ENCODE measurements at regions not wholly inside any gene's neighbourhood (a gene's known extent, or its start where the extent isn't known, plus 50 kb on each side); places are given as distances from the start of the nearest gene placed in this dataset.

GRCh38 chr2:65501836-65502235 is 69.4 kb upstream of the SPRED2 start:
- CTCF ChIA-PET (ENCODE audit: low intra/inter-chr PET ratio, low total read pairs), result no interaction called here
- FAIRE-seq, result no peak
- no peak for ATAC-seq

More at GRCh38 chr2:65501836-65502235, 69.4 kb upstream of the SPRED2 start:
- BruUV-seq (replicated peaks), result no TSS peak
- POLR2A ChIA-PET, result no interaction called here
- Histone ChIP-seq H3K36me3 (replicated peaks in 1 of 2; ENCODE audit: control insufficient read depth in 1 of 2, insufficient read depth in 2 of 2, low read length in 2 of 2) (no peaks in the 10 kb centered on the region), H3K79me2 (ENCODE audit: insufficient read depth, low read length) (no peaks in the 10 kb centered on the region), H2AFZ (ENCODE audit: low read length) (no peak overlapping the region), H3K27ac (ENCODE audit: extremely low read length, insufficient read depth, low read length) (no peak overlapping the region), H4K20me1 (ENCODE audit: insufficient read depth, low read length) (no peaks in the 10 kb centered on the region), H3K9me3 (ENCODE audit: low read length) (no peaks in the 10 kb centered on the region), H3K4me3 (replicated peaks in 1 of 3; ENCODE audit: insufficient read depth in 1 of 3, low read depth in 2 of 3, low read length in 3 of 3) (no peak overlapping the region), H3K4me1 (ENCODE audit: insufficient read depth, low read length) (peaks cover 20% of the 10 kb centered on the region), H3K27me3 (ENCODE audit: control insufficient read depth in 1 of 2, insufficient read depth in 2 of 2, low read length in 2 of 2) (no peaks in the 10 kb centered on the region; a peak in 1 of 5 replicates), H3K9ac (ENCODE audit: insufficient read depth, low read depth, low read length) (no peak overlapping the region), H3K4me2 (ENCODE audit: low read depth, low read length) (no peak overlapping the region)
- intact Hi-C loops (cut with micrococcal nuclease; ENCODE audit: unreplicated experiment), result no loop called here
- no peak for TF ChIP-seq CSRNP1 (CRISPR knock-in tag; IDR thresholded peaks at IDR 0.05)
- no peak for TF ChIP-seq NR2F6 (IDR thresholded peaks at IDR 0.05)
- TF ChIP-seq NR2F6 (CRISPR knock-in tag; IDR thresholded peaks at IDR 0.05), result no peak
- no peak for TF ChIP-seq ARNT2 (CRISPR knock-in tag; IDR thresholded peaks at IDR 0.05; ENCODE audit: low read depth)
- no peak for TF ChIP-seq REPIN1 (CRISPR knock-in tag; IDR thresholded peaks at IDR 0.05; ENCODE audit: borderline replicate concordance, low read depth)
- TF ChIP-seq PREB (CRISPR knock-in tag; IDR thresholded peaks at IDR 0.05), result no peak
- no peak for TF ChIP-seq ZNF513 (CRISPR knock-in tag; conservative IDR thresholded peaks at IDR 0.05)
- TF ChIP-seq ZSCAN30 (CRISPR knock-in tag; IDR thresholded peaks at IDR 0.05), result no peak
- no peak for TF ChIP-seq NONO (IDR thresholded peaks at IDR 0.05)
- TF ChIP-seq NONO (CRISPR knock-in tag; conservative IDR thresholded peaks at IDR 0.05), result no peak
- TF ChIP-seq MAX (IDR thresholded peaks at IDR 0.05), result no peak
- TF ChIP-seq DNMT3B (CRISPR knock-in tag; conservative IDR thresholded peaks at IDR 0.05), result no peak
- TF ChIP-seq ZNF605 (CRISPR knock-in tag; IDR thresholded peaks at IDR 0.05), result no peak
- TF ChIP-seq ZFP36L1 (CRISPR knock-in tag; IDR thresholded peaks at IDR 0.05), result no peak
- TF ChIP-seq ZBTB38 (CRISPR knock-in tag; IDR thresholded peaks at IDR 0.05), result no peak
- no peak for TF ChIP-seq ZNF20 (CRISPR knock-in tag; IDR thresholded peaks at IDR 0.05)
- TF ChIP-seq ZBTB3 (CRISPR knock-in tag; IDR thresholded peaks at IDR 0.05; ENCODE audit: borderline replicate concordance, low read depth), result no peak
- TF ChIP-seq ZNF850 (CRISPR knock-in tag; conservative IDR thresholded peaks at IDR 0.05), result no peak
- no peak for TF ChIP-seq THYN1 (CRISPR knock-in tag; IDR thresholded peaks at IDR 0.05; ENCODE audit: borderline replicate concordance, low read depth)
- TF ChIP-seq KDM2A (CRISPR knock-in tag; IDR thresholded peaks at IDR 0.05; ENCODE audit: borderline replicate concordance, low read depth), result no peak
- no peak for TF ChIP-seq MAFK (conservative IDR thresholded peaks at IDR 0.05 in 1 of 2, IDR thresholded peaks at IDR 0.05 in 1 of 2; ENCODE audit: low read length in 2 of 2)
- WGBS (ENCODE audit: low lambda C conversion rate), result 69% methylated on average over 6 of the region's 6 CpGs
- in situ Hi-C loops (cut with HindIII; ENCODE audit: extremely low pct_ligation_motif_present, low pct_unique_long_range_greater_than_20kb), result no loop called here
- no peak for DNase-seq (ENCODE audit: low spot score)
